ENCODE measurements at regions not wholly inside any gene's neighbourhood (a gene's known extent, or its start where the extent isn't known, plus 50 kb on each side); places are given as distances from the start of the nearest gene placed in this dataset.

- H3K9me2 ChIP-seq: no peaks in the 10 kb centered on the region
- no peak overlapping the region for H3K4me2 ChIP-seq
- ChIA-PET POLR2A (no interaction called here), CTCF (interaction anchor here (0.6 to 0.9 kb wide), 2 partner anchors 30 to 478 kb away, joined by 3 read pairs; no protein-coding TSS in a partner anchor)
- H3K9ac ChIP-seq: no peak overlapping the region
- WGBS (ENCODE audit: low lambda C conversion rate): 80% methylated on average over 3 of the region's 3 CpGs
- H4K20me1 ChIP-seq (ENCODE audit: insufficient read depth): no peaks in the 10 kb centered on the region
- H2AFZ ChIP-seq (ENCODE audit: low read depth): no peak overlapping the region
- no peak for DNase-seq
- TF ChIP-seq FOXJ3 (CRISPR knock-in tag; IDR thresholded peaks at IDR 0.05) (no peak), CTCF (IDR thresholded peaks at IDR 0.05) (no peak), TEAD4 (IDR thresholded peaks at IDR 0.05; ENCODE audit: borderline replicate concordance, insufficient read depth) (no peak), GATA2 (CRISPR knock-in tag; IDR thresholded peaks at IDR 0.05) (no peak), REST (IDR thresholded peaks at IDR 0.05; ENCODE audit: low read depth, low read length) (no peak), MAX (IDR thresholded peaks at IDR 0.05; ENCODE audit: low read depth) (no peak), JUND (IDR thresholded peaks at IDR 0.05) (no peak), GABPA (IDR thresholded peaks at IDR 0.05; ENCODE audit: low read depth) (no peak), SIN3A (IDR thresholded peaks at IDR 0.05; ENCODE audit: borderline replicate concordance, low read depth, low read length) (no peak), PBX3 (IDR thresholded peaks at IDR 0.05) (no peak), TCF12 (IDR thresholded peaks at IDR 0.05) (no peak), RCOR1 (IDR thresholded peaks at IDR 0.05; ENCODE audit: low read length) (no peak), RXRA (IDR thresholded peaks at IDR 0.05; ENCODE audit: borderline replicate concordance, low read depth) (no peak), IRF3 (IDR thresholded peaks at IDR 0.05; ENCODE audit: low read depth, low read length) (no peak), SMC3 (IDR thresholded peaks at IDR 0.05; ENCODE audit: low read depth, low read length) (no peak), MEF2A (IDR thresholded peaks at IDR 0.05; ENCODE audit: borderline replicate concordance, low read depth) (no peak), TAF1 (IDR thresholded peaks at IDR 0.05; ENCODE audit: borderline replicate concordance, low read depth, low read length) (no peak), EP300 (IDR thresholded peaks at IDR 0.05; ENCODE audit: borderline replicate concordance in 1 of 2, low read depth in 1 of 2, low read length in 1 of 2) (no peak), NFIC (IDR thresholded peaks at IDR 0.05; ENCODE audit: borderline replicate concordance) (no peak)
- H3K4me3 ChIP-seq (ENCODE audit: low read depth in 2 of 2, low read length in 1 of 2): no peak overlapping the region
- no peaks in the 10 kb centered on the region for H3K27me3 ChIP-seq (ENCODE audit: insufficient read depth)
- no peaks in the 10 kb centered on the region for H3K36me3 ChIP-seq (replicated peaks in 1 of 2; ENCODE audit: control insufficient read depth in 1 of 2, insufficient read depth in 2 of 2, low read length in 1 of 2)
- H3K9me3 ChIP-seq: no peaks in the 10 kb centered on the region
- H3K4me1 ChIP-seq (ENCODE audit: control insufficient read depth in 1 of 2, insufficient read depth in 2 of 2, low read depth in 1 of 2, low read length in 1 of 2): no peaks in the 10 kb centered on the region
- H3F3A ChIP-seq (replicated peaks; ENCODE audit: insufficient read depth): no peaks in the 10 kb centered on the region
- no peak overlapping the region for H3K27ac ChIP-seq (ENCODE audit: low read depth in 2 of 2, low read length in 1 of 2)
- H3K79me2 ChIP-seq (ENCODE audit: insufficient read depth): no peaks in the 10 kb centered on the region
These were observed 119.0 kb upstream of the STARD4 start for GRCh38 chr5:111631328-111631727.
